OCI-LY1 (cell line): ENCODE measurements at regions not wholly inside any gene's neighbourhood (a gene's known extent, or its start where the extent isn't known, plus 50 kb on each side); places are given as distances from the start of the nearest gene placed in this dataset.

ENCODE experiments used
- EZH2 ChIP-seq: fragments of 200-600 bp; sonication (generic), shearing (Covaris generic); IDR thresholded peaks from 2 replicates; pipeline ENCODE4 v1.8.0; 2017; ENCODE audit warnings: borderline replicate concordance, mixed run types, mild to moderate bottlenecking, antibody characterized with exemption, low read length, moderate library complexity, mixed read lengths
- TF ChIP-seq, protein P1 (sequence below): fragments of 200-600 bp; sonication (generic), shearing (Covaris generic); IDR thresholded peaks from 2 replicates; pipeline ENCODE4 v1.5.1; 2017; ENCODE audit warnings: mild to moderate bottlenecking, antibody characterized with exemption, low read length, moderate library complexity, mixed read lengths

DNA sequence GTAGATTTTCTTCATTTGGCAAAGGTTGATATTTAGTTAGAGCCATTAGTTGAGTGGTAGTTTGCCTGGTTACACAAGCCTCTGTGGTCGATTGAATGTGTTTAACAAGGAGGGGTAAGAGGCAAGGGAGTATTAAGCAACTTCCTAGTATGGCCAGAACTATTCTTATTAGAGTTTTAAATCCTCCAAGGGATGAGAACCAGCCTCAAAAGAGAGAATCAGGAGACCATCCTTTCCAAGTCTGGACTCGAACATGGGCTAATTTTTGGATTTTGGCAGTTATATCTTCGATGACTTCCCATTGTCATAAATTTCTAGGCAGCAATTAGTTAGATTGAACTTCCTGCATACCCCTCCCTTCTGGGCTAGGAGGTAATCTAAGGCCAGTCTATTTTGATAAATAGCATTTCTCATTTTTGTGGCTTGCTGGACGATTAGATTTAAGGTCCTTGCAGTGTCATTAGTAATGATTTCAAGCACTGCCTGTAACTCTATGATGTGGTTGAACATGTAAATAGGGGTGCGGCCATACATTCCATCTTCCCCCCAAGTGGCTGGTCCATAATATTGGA, 219.5 kb upstream of the KCND2 start:
- TF ChIP-seq, protein P1, sequence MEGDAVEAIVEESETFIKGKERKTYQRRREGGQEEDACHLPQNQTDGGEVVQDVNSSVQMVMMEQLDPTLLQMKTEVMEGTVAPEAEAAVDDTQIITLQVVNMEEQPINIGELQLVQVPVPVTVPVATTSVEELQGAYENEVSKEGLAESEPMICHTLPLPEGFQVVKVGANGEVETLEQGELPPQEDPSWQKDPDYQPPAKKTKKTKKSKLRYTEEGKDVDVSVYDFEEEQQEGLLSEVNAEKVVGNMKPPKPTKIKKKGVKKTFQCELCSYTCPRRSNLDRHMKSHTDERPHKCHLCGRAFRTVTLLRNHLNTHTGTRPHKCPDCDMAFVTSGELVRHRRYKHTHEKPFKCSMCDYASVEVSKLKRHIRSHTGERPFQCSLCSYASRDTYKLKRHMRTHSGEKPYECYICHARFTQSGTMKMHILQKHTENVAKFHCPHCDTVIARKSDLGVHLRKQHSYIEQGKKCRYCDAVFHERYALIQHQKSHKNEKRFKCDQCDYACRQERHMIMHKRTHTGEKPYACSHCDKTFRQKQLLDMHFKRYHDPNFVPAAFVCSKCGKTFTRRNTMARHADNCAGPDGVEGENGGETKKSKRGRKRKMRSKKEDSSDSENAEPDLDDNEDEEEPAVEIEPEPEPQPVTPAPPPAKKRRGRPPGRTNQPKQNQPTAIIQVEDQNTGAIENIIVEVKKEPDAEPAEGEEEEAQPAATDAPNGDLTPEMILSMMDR: no peak
- no peak for TF ChIP-seq EZH2
